OCI-LY1 (cell line): ENCODE measurements at regions not wholly inside any gene's neighbourhood (a gene's known extent, or its start where the extent isn't known, plus 50 kb on each side); places are given as distances from the start of the nearest gene placed in this dataset.

Source experiments
- CTCF ChIP-seq: fragments of 200-600 bp; sonication (generic), shearing (Covaris generic); IDR thresholded peaks from 2 replicates; pipeline ENCODE4 v1.5.1; 2017; ENCODE audit warnings: mild to moderate bottlenecking, antibody characterized with exemption, low read length, moderate library complexity, mixed read lengths
- EZH2 ChIP-seq: fragments of 200-600 bp; sonication (generic), shearing (Covaris generic); IDR thresholded peaks from 2 replicates; pipeline ENCODE4 v1.8.0; 2017; ENCODE audit warnings: borderline replicate concordance, mixed run types, mild to moderate bottlenecking, antibody characterized with exemption, low read length, moderate library complexity, mixed read lengths

GRCh38 chr4:141578451-141578850 is 57.9 kb upstream of the IL15 start:
- TF ChIP-seq CTCF (no peak), EZH2 (no peak)
